ENCODE measurements at regions not wholly inside any gene's neighbourhood (a gene's known extent, or its start where the extent isn't known, plus 50 kb on each side); places are given as distances from the start of the nearest gene placed in this dataset.
A peak's percentile ranks its signal among the peaks of the same experiment; 100 is the strongest.
"Not testable (repeated sequence)": the region's sequence is repeated elsewhere in the genome, so short reads cannot be mapped to it uniquely, and the experiment has no call there.

GRCh38 chr21:14825514-14825974, 239.3 kb downstream of the NRIP1 start:
- no peak for DNase-seq

- DNase-seq: no peak
Measured at GRCh38 chr21:14824126-14824525, 240.7 kb downstream of the NRIP1 start.

DNA sequence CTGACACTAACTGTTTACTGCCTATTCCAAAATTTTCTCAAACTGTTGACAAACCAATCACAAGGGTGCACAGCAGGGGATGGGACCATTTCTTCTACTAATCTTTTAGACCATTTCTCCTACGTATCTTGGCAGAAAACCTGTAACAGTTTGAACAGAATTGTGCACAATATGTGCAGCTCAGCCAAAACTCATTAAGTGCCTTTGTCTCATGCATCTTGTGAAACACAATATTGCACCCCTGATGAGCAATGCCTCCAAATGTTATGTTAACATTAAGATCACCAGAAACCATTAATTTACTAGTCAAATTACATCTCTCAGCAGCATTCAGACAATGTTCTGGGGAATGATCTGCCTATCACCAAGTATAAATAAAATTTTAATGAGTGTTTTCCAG, 247.5 kb downstream of the NRIP1 start:
- no peak for DNase-seq

DNA sequence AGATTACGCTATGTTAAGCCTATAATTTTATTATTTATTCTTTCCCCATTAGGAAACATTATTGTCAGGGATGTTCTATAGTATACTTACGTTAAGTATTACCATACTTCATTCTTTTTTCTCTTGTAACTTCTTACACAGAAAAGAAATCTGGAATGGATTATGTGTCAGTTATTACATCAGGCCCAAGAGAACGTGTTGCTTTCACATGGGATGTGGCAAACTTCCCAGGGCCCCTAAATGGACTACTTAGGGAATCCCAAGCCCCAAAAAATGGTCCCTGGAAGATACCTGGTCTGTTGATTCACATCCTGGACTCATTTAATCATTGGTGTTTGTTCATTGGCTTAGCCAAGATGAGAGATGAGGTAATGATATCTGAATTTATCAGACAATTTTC, 249.8 kb downstream of the NRIP1 start:
- no peak for DNase-seq

DNA sequence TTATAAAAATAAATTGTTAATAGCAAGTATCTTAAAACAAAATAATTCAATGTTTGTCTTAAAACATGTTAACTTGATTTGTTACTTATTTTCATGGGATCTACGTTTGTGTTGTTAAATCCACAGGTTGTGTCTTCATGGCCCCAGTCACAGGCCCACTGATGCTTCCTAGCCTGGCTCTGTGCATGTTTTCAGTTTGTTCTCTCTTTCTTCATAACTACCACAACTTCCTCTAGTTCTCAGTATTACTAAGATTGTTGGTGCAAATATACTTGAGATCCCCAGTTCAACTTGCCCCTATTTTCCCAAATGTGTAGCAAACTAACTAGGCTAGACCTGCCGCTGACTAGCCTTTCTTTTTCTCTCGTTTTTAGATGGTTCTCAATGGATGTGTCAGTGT, 250.5 kb downstream of the NRIP1 start:
- no peak for DNase-seq

GRCh38 chr21:14804170-14804569, 258.1 kb upstream of the SAMSN1 start:
- not testable (repeated sequence) for DNase-seq

DNA sequence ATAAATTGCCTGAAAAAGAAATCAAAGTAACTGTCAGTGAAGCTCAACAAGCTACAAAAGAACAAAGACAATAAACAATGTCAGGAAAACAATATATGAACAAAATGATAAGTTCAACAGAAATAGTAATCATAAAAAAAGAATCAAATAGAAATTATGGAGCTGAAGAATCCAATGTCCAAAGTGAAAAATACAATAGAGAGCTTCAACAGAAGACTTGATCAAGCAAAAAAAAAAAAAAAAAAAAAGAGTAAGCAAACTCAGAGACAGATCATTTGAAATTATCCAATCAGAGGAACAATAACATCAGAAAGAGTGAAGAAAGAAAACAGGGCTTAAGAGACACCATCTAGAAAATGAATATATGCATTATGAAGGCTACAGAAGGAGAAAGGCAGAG, 251.4 kb upstream of the SAMSN1 start:
- DNase-seq: no peak

DNA sequence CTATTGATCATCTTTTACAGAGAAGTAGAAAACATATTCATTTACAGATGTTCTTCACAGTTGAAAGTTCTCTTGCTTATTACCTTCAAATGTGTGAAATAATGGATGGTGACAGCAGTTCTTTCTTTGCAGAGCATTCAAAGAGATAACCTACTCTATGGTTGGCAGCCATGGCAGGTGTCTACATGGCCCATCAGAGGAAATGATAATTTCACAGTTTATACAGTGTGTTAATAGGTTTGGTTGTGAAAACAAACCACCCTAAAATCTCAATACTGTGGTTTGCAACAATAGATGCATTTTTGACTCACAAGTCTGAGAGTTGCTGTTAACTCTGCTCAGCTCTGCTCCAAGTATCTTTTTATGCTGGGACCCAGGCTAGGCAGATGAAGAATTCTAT, 241.2 kb upstream of the SAMSN1 start:
- no peak for DNase-seq

GRCh38 chr21:14785679-14786078, 239.6 kb upstream of the SAMSN1 start:
- DNase-seq: no peak

- peak; percentile 32 for DNase-seq
Measured at GRCh38 chr21:14773777-14774345, 227.7 kb upstream of the SAMSN1 start.

GRCh38 chr21:14771593-14771992, 225.5 kb upstream of the SAMSN1 start:
- no peak for DNase-seq

GRCh38 chr21:14768042-14768441, 221.9 kb upstream of the SAMSN1 start:
- no peak for DNase-seq

- no peak for DNase-seq
Measured at GRCh38 chr21:14767192-14767852, 221.2 kb upstream of the SAMSN1 start.

GRCh38 chr21:14766241-14766640, 220.1 kb upstream of the SAMSN1 start:
- no peak for DNase-seq

DNA sequence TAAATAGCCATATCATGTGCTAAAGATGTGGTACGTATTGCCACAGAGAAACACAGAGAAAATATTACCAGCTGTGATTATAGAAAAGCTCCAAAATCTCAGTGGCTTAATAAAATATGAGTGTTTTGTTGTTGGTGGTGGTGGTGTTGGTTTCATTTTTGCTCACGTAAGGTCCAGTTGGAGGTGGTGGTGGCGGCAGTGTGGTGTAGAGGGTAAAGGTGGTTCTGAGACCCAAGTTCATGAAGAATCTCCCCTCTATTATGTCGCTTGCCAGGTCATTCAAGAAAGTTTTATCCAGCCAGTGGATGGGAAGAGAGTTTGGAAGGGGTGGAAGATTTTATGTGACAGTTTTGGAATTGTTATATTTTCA, 217.6 kb upstream of the SAMSN1 start:
- DNase-seq: no peak

DNA sequence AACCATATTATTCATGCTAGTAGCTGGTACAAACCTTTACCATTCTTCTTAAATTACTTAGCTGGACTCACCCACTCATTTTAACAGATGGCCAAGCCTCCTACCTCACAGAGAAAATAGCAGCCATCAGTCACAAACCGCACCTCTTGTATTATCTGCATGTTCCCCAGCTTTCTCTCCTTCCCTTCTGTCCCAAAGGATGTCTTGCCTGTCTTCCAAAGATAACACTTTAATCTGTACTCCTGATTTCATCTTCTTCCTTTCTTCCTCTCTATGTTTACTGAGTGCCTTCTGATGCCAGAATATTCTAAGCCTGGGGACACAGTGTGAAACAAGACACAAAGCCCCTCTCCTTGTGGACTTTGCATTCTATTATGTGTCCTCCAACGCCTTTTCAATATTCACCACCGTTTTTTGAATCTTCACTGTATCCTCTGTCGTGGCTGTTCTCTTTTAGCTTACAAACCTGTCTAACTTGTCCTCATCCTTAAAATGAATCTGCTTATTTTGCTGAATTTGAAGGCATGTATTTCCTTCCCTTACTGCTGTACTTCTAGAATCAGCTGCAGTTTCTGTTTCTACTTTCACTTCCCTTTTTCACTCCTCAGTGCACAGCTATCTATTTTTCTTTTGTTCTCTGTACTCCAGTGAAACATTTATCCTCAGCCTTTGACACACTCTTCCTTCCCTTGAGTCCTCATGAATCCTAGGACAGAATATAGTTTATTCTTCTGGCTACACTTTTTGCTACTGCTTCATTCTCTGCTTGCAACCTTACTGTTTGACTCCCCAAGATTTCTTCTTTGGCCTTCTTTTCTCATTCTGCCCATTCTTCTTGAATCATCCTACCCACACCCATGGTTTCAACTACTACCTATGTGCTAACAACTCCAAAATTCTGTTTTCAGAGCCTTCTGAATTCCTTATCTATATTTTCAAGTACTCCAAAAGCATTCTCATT, 216.9 kb upstream of the SAMSN1 start:
- no peak for DNase-seq

GRCh38 chr21:14762327-14762726, 216.2 kb upstream of the SAMSN1 start:
- no peak for DNase-seq

DNA sequence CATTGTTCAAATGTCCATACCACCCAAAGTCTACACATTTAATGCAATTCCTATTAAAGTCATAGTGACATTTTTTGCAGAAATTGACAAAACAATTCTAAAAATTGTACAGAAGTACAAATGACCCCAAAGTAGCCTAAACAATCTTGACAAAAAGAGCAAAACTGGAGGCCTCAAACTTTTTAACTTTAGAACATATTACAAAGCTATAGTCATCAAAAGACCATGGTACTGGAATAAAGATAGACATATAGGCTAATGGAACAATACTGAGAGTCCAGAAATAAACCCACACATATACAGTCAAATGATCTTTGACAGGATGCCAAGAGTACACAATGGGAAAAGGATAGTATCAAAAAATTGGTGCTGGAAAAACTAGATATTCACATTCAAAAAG, 213.2 kb upstream of the SAMSN1 start:
- DNase-seq: no peak

- no peak for DNase-seq
Measured at GRCh38 chr21:14758849-14759248, 212.7 kb upstream of the SAMSN1 start.

DNA sequence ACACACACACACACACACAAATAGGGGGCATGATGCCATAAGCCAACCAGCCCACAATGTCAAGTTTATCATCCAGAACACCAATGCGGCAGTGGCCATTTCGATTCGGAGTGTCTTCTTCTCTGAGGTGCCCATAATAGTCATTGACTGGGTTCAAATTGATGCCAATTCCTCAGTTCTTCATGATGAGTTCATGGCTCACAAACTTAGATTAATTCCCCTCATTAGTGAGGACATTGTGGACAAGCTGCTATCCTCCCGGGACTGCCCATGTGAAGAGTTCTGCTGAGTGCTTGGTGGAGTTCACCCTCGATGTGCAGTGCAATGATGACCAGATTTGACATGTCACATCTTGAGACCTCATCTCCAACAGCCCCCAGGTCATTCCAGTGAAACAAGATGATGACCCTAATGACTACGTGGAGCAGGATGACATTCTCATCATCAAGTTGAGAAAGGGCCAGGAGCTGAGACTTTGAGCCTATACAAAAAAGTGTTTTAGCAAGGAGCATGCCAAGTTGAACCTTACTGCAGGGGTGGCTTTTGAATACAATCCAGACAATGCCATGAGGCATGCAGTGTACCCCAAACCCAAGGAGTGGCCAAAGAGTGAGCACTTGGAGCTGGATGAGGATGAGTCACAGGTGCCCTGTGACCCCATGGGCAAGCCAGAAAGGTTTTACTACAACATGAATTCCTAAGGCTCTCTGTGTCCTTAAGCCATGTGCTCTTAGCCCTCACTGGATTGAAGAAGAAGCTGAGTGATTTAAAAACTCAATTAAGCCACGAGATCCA, 211.6 kb upstream of the SAMSN1 start:
- DNase-seq: no peak

DNA sequence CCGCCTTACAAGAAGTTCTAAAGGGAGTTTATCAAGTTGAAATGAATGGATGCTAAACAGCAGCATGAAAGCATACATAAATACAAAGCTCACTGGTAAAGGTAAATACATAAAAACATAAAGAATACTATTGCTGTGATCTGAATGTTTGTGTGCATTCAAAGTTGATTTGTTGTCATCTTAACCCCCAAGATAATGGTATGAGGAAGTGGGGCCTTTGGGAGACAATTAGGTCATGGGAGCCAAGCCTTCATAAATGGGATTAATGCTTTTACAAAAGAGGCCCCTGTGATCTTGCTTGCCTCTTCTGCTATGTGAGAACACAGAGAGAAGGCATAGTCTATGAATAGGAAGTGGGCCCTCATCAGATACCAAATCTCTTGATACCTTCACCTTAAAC, 209.0 kb upstream of the SAMSN1 start:
- no peak for DNase-seq

GRCh38 chr21:14754682-14755081, 208.6 kb upstream of the SAMSN1 start:
- no peak for DNase-seq

DNA sequence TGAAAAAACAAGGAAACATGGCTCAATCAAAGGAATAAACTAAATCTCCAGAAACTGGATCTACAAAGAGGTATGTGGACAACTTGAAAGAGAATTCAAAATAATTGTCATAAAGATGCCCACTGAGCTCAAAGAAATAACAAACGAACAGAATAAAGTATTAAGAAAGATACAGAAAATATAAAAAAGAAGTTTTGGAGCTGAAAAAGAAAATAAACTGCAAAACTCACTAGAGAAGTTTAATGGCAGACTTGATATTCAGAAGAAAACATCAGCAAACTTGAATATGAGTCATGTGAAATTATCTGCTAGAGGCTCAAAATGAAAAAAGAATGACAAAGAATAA, 208.1 kb upstream of the SAMSN1 start:
- no peak for DNase-seq
